ENCODE measurements at regions not wholly inside any gene's neighbourhood (a gene's known extent, or its start where the extent isn't known, plus 50 kb on each side); places are given as distances from the start of the nearest gene placed in this dataset.

- Histone ChIP-seq H3K9ac (ENCODE audit: low read depth in 1 of 2, low read length in 2 of 2) (no peak overlapping the region), H3K27ac (ENCODE audit: low read depth in 1 of 2, low read length in 2 of 2) (no peak overlapping the region), H3K27me3 (ENCODE audit: control insufficient read depth in 4 of 4, insufficient read depth in 4 of 4, low read length in 3 of 4) (no peaks in the 10 kb centered on the region), H3K4me3 (ENCODE audit: low read depth in 1 of 3, low read length in 3 of 3) (no peak overlapping the region), H3K4me1 (ENCODE audit: control insufficient read depth in 4 of 4, insufficient read depth in 4 of 4, low read length in 3 of 4) (no peaks in the 10 kb centered on the region), H3K36me3 (ENCODE audit: control insufficient read depth in 4 of 4, insufficient read depth in 3 of 4, low read depth in 1 of 4, low read length in 3 of 4) (no peaks in the 10 kb centered on the region), H3K9me3 (ENCODE audit: control insufficient read depth in 4 of 4, low read length in 3 of 4) (no peaks in the 10 kb centered on the region)
- no peak for DNase-seq (ENCODE audit: low spot score)
- no peak for TF ChIP-seq FOXA1 (IDR thresholded peaks at IDR 0.05)
- TF ChIP-seq RXRA (IDR thresholded peaks at IDR 0.05), result no peak
- TF ChIP-seq, protein P1, sequence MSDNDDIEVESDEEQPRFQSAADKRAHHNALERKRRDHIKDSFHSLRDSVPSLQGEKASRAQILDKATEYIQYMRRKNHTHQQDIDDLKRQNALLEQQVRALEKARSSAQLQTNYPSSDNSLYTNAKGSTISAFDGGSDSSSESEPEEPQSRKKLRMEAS (IDR thresholded peaks at IDR 0.05), result no peak
- no peak for TF ChIP-seq SP1 (IDR thresholded peaks at IDR 0.05)
- TF ChIP-seq, protein P2, sequence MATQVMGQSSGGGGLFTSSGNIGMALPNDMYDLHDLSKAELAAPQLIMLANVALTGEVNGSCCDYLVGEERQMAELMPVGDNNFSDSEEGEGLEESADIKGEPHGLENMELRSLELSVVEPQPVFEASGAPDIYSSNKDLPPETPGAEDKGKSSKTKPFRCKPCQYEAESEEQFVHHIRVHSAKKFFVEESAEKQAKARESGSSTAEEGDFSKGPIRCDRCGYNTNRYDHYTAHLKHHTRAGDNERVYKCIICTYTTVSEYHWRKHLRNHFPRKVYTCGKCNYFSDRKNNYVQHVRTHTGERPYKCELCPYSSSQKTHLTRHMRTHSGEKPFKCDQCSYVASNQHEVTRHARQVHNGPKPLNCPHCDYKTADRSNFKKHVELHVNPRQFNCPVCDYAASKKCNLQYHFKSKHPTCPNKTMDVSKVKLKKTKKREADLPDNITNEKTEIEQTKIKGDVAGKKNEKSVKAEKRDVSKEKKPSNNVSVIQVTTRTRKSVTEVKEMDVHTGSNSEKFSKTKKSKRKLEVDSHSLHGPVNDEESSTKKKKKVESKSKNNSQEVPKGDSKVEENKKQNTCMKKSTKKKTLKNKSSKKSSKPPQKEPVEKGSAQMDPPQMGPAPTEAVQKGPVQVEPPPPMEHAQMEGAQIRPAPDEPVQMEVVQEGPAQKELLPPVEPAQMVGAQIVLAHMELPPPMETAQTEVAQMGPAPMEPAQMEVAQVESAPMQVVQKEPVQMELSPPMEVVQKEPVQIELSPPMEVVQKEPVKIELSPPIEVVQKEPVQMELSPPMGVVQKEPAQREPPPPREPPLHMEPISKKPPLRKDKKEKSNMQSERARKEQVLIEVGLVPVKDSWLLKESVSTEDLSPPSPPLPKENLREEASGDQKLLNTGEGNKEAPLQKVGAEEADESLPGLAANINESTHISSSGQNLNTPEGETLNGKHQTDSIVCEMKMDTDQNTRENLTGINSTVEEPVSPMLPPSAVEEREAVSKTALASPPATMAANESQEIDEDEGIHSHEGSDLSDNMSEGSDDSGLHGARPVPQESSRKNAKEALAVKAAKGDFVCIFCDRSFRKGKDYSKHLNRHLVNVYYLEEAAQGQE (IDR thresholded peaks at IDR 0.05), result no peak
- TF ChIP-seq HNF4G (IDR thresholded peaks at IDR 0.05), result no peak
- TF ChIP-seq FOXA2 (IDR thresholded peaks at IDR 0.05), result no peak
- TF ChIP-seq NR2F2 (IDR thresholded peaks at IDR 0.05), result no peak
- no peak for TF ChIP-seq RAD21 (IDR thresholded peaks at IDR 0.05)
- TF ChIP-seq, protein P3, sequence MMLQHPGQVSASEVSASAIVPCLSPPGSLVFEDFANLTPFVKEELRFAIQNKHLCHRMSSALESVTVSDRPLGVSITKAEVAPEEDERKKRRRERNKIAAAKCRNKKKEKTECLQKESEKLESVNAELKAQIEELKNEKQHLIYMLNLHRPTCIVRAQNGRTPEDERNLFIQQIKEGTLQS (IDR thresholded peaks at IDR 0.05), result no peak
- TF ChIP-seq, protein P4, sequence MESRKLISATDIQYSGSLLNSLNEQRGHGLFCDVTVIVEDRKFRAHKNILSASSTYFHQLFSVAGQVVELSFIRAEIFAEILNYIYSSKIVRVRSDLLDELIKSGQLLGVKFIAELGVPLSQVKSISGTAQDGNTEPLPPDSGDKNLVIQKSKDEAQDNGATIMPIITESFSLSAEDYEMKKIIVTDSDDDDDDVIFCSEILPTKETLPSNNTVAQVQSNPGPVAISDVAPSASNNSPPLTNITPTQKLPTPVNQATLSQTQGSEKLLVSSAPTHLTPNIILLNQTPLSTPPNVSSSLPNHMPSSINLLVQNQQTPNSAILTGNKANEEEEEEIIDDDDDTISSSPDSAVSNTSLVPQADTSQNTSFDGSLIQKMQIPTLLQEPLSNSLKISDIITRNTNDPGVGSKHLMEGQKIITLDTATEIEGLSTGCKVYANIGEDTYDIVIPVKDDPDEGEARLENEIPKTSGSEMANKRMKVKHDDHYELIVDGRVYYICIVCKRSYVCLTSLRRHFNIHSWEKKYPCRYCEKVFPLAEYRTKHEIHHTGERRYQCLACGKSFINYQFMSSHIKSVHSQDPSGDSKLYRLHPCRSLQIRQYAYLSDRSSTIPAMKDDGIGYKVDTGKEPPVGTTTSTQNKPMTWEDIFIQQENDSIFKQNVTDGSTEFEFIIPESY (IDR thresholded peaks at IDR 0.05), result no peak
- no peak for TF ChIP-seq JUND (IDR thresholded peaks at IDR 0.05)
- 71% methylated on average over 5 of the region's 5 CpGs for WGBS
These were observed 507.5 kb downstream of the EIPR1 start for GRCh38 chr2:2870106-2870505.

- no peaks in the 10 kb centered on the region for H3K9me3 ChIP-seq (ENCODE audit: control insufficient read depth in 4 of 4, low read length in 3 of 4)
- H3K36me3 ChIP-seq (ENCODE audit: control insufficient read depth in 4 of 4, insufficient read depth in 3 of 4, low read depth in 1 of 4, low read length in 3 of 4), result no peaks in the 10 kb centered on the region
- DNase-seq (ENCODE audit: low spot score), result no peak
- H3K9ac ChIP-seq (ENCODE audit: low read depth in 1 of 2, low read length in 2 of 2), result no peak overlapping the region
- no peak overlapping the region for H3K27ac ChIP-seq (ENCODE audit: low read depth in 1 of 2, low read length in 2 of 2)
- no peaks in the 10 kb centered on the region for H3K4me1 ChIP-seq (ENCODE audit: control insufficient read depth in 4 of 4, insufficient read depth in 4 of 4, low read length in 3 of 4)
- H3K27me3 ChIP-seq (ENCODE audit: control insufficient read depth in 4 of 4, insufficient read depth in 4 of 4, low read length in 3 of 4), result no peaks in the 10 kb centered on the region
- H3K4me3 ChIP-seq (ENCODE audit: low read depth in 1 of 3, low read length in 3 of 3), result no peak overlapping the region
- no peak for TF ChIP-seq YY1 (IDR thresholded peaks at IDR 0.05)
- TF ChIP-seq GABPA (IDR thresholded peaks at IDR 0.05 in 1 of 2, conservative IDR thresholded peaks at IDR 0.05 in 1 of 2), result no peak
- no peak for TF ChIP-seq HNF4A (conservative IDR thresholded peaks at IDR 0.05)
- no peak for TF ChIP-seq JUND (IDR thresholded peaks at IDR 0.05)
- TF ChIP-seq, protein P1 (IDR thresholded peaks at IDR 0.05), result no peak
- no peak for TF ChIP-seq TAF1 (conservative IDR thresholded peaks at IDR 0.05)
- TF ChIP-seq SP1 (IDR thresholded peaks at IDR 0.05), result no peak
- 65% methylated on average over 9 of the region's 9 CpGs for WGBS
These were observed 508.1 kb downstream of the EIPR1 start for GRCh38 chr2:2869553-2869952.

Measured in liver (tissue), 7 donors.